Neutrophil (primary cell): ENCODE measurements at regions not wholly inside any gene's neighbourhood (a gene's known extent, or its start where the extent isn't known, plus 50 kb on each side); places are given as distances from the start of the nearest gene placed in this dataset.

Experiments
- H3K27ac ChIP-seq: fragments of 200-600 bp; sonication (generic); 2 replicates; pipeline ENCODE4 v1.5.1; 2016; ENCODE audit warnings: mild to moderate bottlenecking, moderate library complexity
- H3K27me3 ChIP-seq: fragments of 200-600 bp; sonication (generic); 2 replicates; pipeline ENCODE4 v1.6.0; 2016; ENCODE audit warnings: mild to moderate bottlenecking
- H3K36me3 ChIP-seq: fragments of 200-600 bp; sonication (generic); 2 replicates; pipeline ENCODE4 v1.5.1; 2017
- H3K4me1 ChIP-seq, 2 experiments: fragments of 200-600 bp in 1 of 2; sonication (generic) in 1 of 2; 1 replicate in 1 of 2; 2 replicates in 1 of 2; pipeline versions ENCODE4 v1.5.1 to v1.6.1; 2013 to 2016; ENCODE audit warnings: low read depth in 1 of 2, low read length in 1 of 2, mild to moderate bottlenecking in 1 of 2, moderate library complexity in 1 of 2; ENCODE audit not compliant: control insufficient read depth in 1 of 2, insufficient read depth in 1 of 2
- H3K4me3 ChIP-seq, 2 experiments: fragments of 200-600 bp in 1 of 2; sonication (generic) in 1 of 2; 1 replicate in 1 of 2; 2 replicates in 1 of 2; pipeline ENCODE4 v1.5.1; 2013 to 2016; ENCODE audit warnings: low read depth in 1 of 2, low read length in 1 of 2, mild to moderate bottlenecking in 1 of 2, moderate library complexity in 1 of 2
- H3K9me3 ChIP-seq: fragments of 200-600 bp; sonication (generic); 2 replicates; pipeline ENCODE4 v1.5.1; 2016
- TF ChIP-seq, protein P1 (sequence below): fragments of 200-600 bp; sonication (generic); IDR thresholded peaks from 2 replicates; pipeline ENCODE4 v1.5.1; 2016; ENCODE audit warnings: antibody characterized with exemption

DNA sequence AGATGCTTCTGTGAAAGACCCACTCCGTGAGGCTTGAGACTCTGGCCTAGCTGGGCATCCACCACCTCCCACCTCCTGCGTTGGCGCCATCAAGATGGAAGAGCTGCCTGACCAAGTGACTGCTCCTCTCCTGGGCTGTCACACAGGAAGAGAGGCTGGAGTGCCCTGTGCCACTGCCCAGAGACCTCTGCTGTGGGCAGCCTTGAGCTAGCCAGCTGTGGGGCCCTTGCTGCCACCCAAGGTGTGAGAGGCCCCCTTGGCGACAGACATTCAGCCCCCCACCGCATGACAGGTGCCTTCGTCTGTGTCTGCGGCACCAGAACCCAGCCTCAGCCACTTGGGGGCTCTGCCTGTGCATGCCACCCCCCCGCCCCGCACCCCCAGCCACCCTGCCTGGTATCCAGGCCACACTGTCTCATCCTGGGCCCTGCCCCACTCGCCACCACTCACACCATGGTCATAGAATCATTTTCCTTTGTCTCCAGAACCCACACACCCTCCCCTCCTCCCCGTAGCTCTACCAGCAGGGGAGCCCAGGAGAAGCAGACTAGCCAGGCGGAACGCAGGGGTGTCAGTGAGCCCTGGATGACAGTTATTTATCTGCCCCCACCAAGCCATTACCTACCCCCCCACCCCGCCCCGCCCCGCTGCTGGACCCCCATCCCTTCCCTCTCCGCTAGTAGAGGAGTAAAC, 120.9 kb upstream of the LHX1 start:
- peaks cover 71% of the 10 kb centered on the region for H3K27me3 ChIP-seq
- no peak overlapping the region for H3K27ac ChIP-seq
- TF ChIP-seq, protein P1, sequence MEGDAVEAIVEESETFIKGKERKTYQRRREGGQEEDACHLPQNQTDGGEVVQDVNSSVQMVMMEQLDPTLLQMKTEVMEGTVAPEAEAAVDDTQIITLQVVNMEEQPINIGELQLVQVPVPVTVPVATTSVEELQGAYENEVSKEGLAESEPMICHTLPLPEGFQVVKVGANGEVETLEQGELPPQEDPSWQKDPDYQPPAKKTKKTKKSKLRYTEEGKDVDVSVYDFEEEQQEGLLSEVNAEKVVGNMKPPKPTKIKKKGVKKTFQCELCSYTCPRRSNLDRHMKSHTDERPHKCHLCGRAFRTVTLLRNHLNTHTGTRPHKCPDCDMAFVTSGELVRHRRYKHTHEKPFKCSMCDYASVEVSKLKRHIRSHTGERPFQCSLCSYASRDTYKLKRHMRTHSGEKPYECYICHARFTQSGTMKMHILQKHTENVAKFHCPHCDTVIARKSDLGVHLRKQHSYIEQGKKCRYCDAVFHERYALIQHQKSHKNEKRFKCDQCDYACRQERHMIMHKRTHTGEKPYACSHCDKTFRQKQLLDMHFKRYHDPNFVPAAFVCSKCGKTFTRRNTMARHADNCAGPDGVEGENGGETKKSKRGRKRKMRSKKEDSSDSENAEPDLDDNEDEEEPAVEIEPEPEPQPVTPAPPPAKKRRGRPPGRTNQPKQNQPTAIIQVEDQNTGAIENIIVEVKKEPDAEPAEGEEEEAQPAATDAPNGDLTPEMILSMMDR = no peak
- no peaks in the 10 kb centered on the region for H3K9me3 ChIP-seq
- H3K36me3 ChIP-seq = no peaks in the 10 kb centered on the region
- no peak overlapping the region for H3K4me3 ChIP-seq
- no peaks in the 10 kb centered on the region for H3K4me1 ChIP-seq

DNA sequence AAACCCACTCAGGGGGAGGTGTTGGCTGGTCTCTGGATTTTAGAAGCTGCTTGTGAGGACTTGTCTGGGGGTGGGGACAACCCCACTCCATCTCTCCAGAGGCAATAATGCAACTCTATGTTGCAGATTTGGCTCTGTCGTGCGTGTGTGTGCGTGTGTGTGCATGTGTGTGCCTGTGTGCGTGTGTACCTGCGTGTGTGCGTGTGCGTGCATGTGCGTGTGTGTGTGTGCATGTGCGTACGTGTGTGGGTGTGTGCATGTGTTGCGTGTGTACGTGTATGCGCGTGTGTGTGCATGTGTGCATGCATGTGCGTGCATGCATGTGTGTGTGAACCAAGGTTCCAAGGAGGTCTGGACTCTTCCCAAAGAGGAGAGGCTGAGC, 120.4 kb upstream of the LHX1 start:
- Histone ChIP-seq H3K4me1 (no peaks in the 10 kb centered on the region), H3K36me3 (no peaks in the 10 kb centered on the region), H3K27ac (no peak overlapping the region), H3K4me3 (no peak overlapping the region), H3K27me3 (peaks cover 71% of the 10 kb centered on the region), H3K9me3 (no peaks in the 10 kb centered on the region)
- TF ChIP-seq, protein P1 = no peak

DNA sequence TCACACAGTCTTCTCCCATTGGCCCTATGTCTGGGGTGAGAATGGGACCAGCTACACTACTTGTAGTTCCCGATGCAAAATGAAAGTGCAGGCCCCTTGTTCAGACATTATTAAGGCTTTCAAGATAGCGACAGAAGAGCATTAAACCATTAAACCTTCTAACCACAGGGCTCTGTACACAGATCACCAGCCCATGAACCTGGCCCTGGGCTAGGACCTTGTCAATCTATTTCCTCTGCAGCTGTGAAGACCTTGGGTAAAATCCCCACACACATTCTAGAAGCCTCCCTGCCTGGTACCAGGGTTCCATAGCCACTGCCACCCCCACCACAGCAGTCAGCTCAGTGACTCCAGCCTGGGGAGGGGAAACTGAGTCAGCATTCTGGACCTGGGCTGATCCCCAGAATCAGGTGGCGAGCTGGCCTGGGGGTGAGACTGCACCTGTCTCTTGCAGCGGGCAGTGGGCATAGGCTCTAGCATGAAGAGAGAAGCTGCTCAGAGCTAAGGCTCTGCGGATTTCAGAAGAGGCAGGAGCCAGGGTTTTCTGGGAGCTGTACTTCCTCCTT, 119.7 kb upstream of the LHX1 start:
- TF ChIP-seq, protein P1 = no peak
- H3K27me3 ChIP-seq = peaks cover 69% of the 10 kb centered on the region

DNA sequence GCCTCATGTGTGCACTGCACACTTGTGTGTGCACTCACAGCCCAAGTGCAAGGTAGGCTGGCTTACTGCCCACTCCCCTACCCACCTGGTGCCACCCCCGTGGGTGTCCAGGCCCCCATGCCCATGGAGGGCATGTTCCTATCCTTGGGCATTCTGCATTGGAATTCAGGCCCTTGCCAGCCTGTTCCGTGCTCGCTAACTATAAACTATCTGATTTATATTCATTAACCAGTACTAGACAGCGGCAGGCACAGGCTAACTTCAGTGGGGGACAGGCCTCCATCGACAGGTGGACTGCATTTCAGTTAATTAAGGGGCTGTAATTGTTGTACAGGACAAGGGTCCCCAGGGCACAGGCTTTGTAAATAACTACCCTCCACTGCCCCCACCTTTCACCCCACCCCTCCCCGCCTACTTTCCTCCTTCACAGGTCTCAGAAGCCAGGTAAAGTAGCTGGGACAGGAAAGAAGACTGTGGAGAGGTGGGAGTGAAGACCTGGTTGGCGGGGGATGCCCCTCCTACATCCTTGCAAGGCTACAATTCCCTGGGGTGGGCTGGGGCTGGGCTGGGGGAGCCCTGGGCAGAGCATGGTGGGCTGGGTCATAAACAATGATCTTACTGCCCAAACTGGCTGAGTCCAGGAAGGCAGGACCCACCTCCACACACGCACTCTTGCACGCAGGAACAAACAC, 119.0 kb upstream of the LHX1 start:
- Histone ChIP-seq H3K27ac (no peak overlapping the region), H3K4me3 (no peak overlapping the region), H3K9me3 (no peaks in the 10 kb centered on the region), H3K27me3 (peaks cover 65% of the 10 kb centered on the region), H3K4me1 (no peaks in the 10 kb centered on the region), H3K36me3 (no peaks in the 10 kb centered on the region)
- TF ChIP-seq, protein P1 = no peak

More for the DNA sequence above, 119.7 kb upstream of the LHX1 start:
- H3K27ac ChIP-seq = no peak overlapping the region
- no peaks in the 10 kb centered on the region for H3K9me3 ChIP-seq
- H3K4me1 ChIP-seq = no peaks in the 10 kb centered on the region
- no peaks in the 10 kb centered on the region for H3K36me3 ChIP-seq
- no peak overlapping the region for H3K4me3 ChIP-seq

DNA sequence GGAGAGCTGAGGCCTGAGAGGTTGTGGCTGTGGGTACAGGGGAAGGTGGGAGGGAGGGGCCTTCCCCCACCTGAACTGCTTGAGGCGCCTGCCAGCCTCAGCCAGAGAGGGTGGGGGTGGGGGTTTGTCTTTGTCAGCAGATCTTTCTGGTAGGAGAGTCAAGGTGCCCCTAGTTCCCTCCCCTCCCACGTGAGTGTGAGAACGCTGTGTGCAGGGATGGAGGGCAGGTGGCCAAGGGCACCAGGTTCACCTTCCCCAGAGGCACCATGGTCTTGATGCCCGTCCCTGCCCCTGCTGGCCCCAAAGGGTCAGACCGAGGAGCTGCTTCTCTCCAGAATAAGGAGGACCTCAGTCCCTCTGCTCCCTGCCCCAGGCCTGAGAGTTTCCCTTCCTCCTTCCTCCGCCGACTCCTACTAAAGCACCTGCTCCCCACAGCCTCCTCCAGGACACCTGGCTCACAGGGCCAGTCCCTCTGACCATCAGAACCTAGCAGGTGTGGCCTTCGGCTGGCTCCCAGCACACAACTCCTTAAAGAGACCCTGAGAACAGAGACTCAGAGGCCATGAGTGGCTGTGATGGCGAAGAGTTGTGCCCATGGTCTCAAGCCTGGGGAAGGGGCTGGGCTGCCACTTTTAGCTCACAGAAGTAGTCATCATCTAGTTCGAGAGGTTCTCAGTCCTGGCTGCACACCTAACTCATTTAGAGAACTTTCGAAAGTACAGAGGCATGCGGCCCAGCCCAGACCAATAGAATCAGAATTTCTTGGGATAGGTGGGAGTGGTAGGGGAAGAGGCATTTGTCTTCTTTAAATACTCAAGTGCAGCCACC, 113.2 kb upstream of the LHX1 start:
- Histone ChIP-seq H3K27me3 (peaks cover 86% of the 10 kb centered on the region), H3K27ac (no peak overlapping the region), H3K4me3 (no peak overlapping the region), H3K4me1 (no peaks in the 10 kb centered on the region), H3K36me3 (no peaks in the 10 kb centered on the region), H3K9me3 (no peaks in the 10 kb centered on the region)
- TF ChIP-seq, protein P1 = no peak
